ENCODE measurements at regions not wholly inside any gene's neighbourhood (a gene's known extent, or its start where the extent isn't known, plus 50 kb on each side); places are given as distances from the start of the nearest gene placed in this dataset.
"Not testable (repeated sequence)": the region's sequence is repeated elsewhere in the genome, so short reads cannot be mapped to it uniquely, and the experiment has no call there.

DNA sequence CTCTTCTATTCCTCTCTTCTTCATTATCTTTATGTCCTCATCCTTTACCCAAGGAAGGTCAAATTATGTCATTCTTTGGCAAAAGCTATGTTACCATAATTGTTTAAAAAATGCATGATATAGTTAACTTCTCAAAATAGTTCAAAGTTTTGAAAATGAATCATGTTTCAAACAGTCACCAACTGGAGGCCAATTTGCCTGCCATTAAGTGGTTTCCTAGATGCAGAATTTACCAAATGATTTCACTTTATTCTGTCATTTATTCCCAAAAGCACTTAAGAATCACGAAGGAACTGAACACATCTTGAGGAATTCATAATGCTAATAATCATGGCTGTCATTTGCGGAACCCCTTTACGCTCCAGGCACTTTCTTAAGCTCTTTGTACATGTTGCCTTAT is 190.9 kb upstream of the CDH11 start:
- intact Hi-C loops (cut with micrococcal nuclease; ENCODE audit: unreplicated experiment): no loop called here
- no peak overlapping the region for H2AFZ ChIP-seq (ENCODE audit: low read length)
- H3K4me3 ChIP-seq (ENCODE audit: low read depth, low read length, poor library complexity, severe bottlenecking): no peak overlapping the region
- TF ChIP-seq CTCF (conservative IDR thresholded peaks at IDR 0.05; ENCODE audit: low read length): no peak
- TF ChIP-seq EZH2phosphoT487 (IDR thresholded peaks at IDR 0.05; ENCODE audit: borderline replicate concordance, low read depth, low read length): no peak
- no TSS peak for BruUV-seq (replicated peaks)
- no peaks in the 10 kb centered on the region for H4K20me1 ChIP-seq (ENCODE audit: insufficient read depth, low read length)
- H3K27ac ChIP-seq (ENCODE audit: low read depth, low read length, poor library complexity, severe bottlenecking): no peak overlapping the region
- no peaks in the 10 kb centered on the region for H3K79me2 ChIP-seq (ENCODE audit: insufficient read depth, low read depth, low read length)
- H3K9me3 ChIP-seq (ENCODE audit: low read length): no peaks in the 10 kb centered on the region
- no peak for DNase-seq (ENCODE audit: low spot score)
- no peaks in the 10 kb centered on the region for H3K4me1 ChIP-seq (ENCODE audit: insufficient read depth, low read length, poor library complexity, severe bottlenecking)
- ChIA-PET CTCF (ENCODE audit: unreplicated experiment) (interaction anchor here (0.5 kb wide), 1 partner anchor 17 kb away, joined by 3 read pairs; no protein-coding TSS in a partner anchor), POLR2A (no interaction called here)
- H3K9me2 ChIP-seq (ENCODE audit: insufficient read depth, low read length): no peaks in the 10 kb centered on the region
- H3K4me2 ChIP-seq (ENCODE audit: low read length): no peak overlapping the region
- H3K36me3 ChIP-seq (ENCODE audit: insufficient read depth, low read length): no peaks in the 10 kb centered on the region

DNA sequence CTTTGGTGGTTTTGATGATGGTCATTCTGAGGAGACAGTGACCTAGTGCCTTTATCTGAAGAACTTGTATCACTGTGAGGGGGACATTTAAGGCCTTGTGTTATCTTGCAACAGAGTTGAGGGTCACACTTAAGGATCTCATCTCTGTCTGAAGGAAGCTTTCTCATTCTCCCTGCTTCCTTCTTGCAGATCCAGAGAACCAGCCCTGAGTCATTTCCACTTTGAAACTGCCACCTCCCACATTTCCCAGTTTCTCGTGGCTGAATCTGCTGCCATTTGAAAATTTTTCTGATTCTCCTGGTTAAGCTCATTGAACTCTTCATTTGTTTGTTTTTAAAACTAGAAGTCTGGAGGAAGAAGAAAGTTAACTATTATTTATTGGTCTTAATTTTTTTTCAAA is 190.2 kb upstream of the CDH11 start:
- CTCF ChIA-PET (ENCODE audit: unreplicated experiment): no interaction called here
- POLR2A ChIA-PET: no interaction called here

GRCh38 chr16:65310491-65310890 is 188.6 kb upstream of the CDH11 start:
- CTCF ChIA-PET (ENCODE audit: unreplicated experiment): not testable (repeated sequence)

More for the DNA sequence above, 190.2 kb upstream of the CDH11 start:
- Histone ChIP-seq H3K27ac (ENCODE audit: low read depth, low read length, poor library complexity, severe bottlenecking) (no peak overlapping the region), H4K20me1 (ENCODE audit: insufficient read depth, low read length) (no peaks in the 10 kb centered on the region), H2AFZ (ENCODE audit: low read length) (no peak overlapping the region), H3K4me2 (ENCODE audit: low read length) (no peak overlapping the region), H3K9me3 (ENCODE audit: low read length) (no peaks in the 10 kb centered on the region), H3K9me2 (ENCODE audit: insufficient read depth, low read length) (no peaks in the 10 kb centered on the region), H3K4me3 (ENCODE audit: low read depth, low read length, poor library complexity, severe bottlenecking) (no peak overlapping the region), H3K79me2 (ENCODE audit: insufficient read depth, low read depth, low read length) (no peaks in the 10 kb centered on the region), H3K4me1 (ENCODE audit: insufficient read depth, low read length, poor library complexity, severe bottlenecking) (no peaks in the 10 kb centered on the region), H3K36me3 (ENCODE audit: insufficient read depth, low read length) (no peaks in the 10 kb centered on the region)
- intact Hi-C loops (cut with micrococcal nuclease; ENCODE audit: unreplicated experiment): no loop called here
- TF ChIP-seq CTCF (conservative IDR thresholded peaks at IDR 0.05; ENCODE audit: low read length): no peak
- TF ChIP-seq EZH2phosphoT487 (IDR thresholded peaks at IDR 0.05; ENCODE audit: borderline replicate concordance, low read depth, low read length): no peak
- DNase-seq (ENCODE audit: low spot score): no peak
- no TSS peak for BruUV-seq (replicated peaks)

More at GRCh38 chr16:65310491-65310890, 188.6 kb upstream of the CDH11 start:
- H3K79me2 ChIP-seq (ENCODE audit: insufficient read depth, low read depth, low read length); H2AFZ ChIP-seq (ENCODE audit: low read length); H3K4me3 ChIP-seq (ENCODE audit: low read depth, low read length, poor library complexity, severe bottlenecking); H3K4me1 ChIP-seq (ENCODE audit: insufficient read depth, low read length, poor library complexity, severe bottlenecking); intact Hi-C loops (cut with micrococcal nuclease; ENCODE audit: unreplicated experiment); H4K20me1 ChIP-seq (ENCODE audit: insufficient read depth, low read length); H3K9me3 ChIP-seq (ENCODE audit: low read length); DNase-seq (ENCODE audit: low spot score); H3K27ac ChIP-seq (ENCODE audit: low read depth, low read length, poor library complexity, severe bottlenecking); H3K36me3 ChIP-seq (ENCODE audit: insufficient read depth, low read length); H3K9me2 ChIP-seq (ENCODE audit: insufficient read depth, low read length); BruUV-seq (replicated peaks); H3K4me2 ChIP-seq (ENCODE audit: low read length): not testable (repeated sequence)
- POLR2A ChIA-PET: interaction anchor here (0.6 kb wide), 1 partner anchor 128 kb away, joined by 3 read pairs; no protein-coding TSS in a partner anchor
